Large intestine (tissue), 3 donors: ENCODE measurements at regions not wholly inside any gene's neighbourhood (a gene's known extent, or its start where the extent isn't known, plus 50 kb on each side); places are given as distances from the start of the nearest gene placed in this dataset.

Experiments
- DNase-seq, 2 donors: peaks; one replicate each; pipeline versions ENCODE4 v3.0.0 to v3.0.0-alpha.2; 2013
- H3K27ac ChIP-seq: one replicate; pipeline ENCODE4 v1.5.1; 2013; ENCODE audit warnings: low read length
- H3K27me3 ChIP-seq: 2 replicates; pipeline ENCODE4 v1.6.1; 2013; ENCODE audit warnings: low read length; ENCODE audit not compliant: control insufficient read depth, insufficient read depth
- H3K36me3 ChIP-seq: 2 replicates; pipeline ENCODE4 v1.6.1; 2013; ENCODE audit warnings: low read length; ENCODE audit not compliant: control insufficient read depth, insufficient read depth
- H3K4me1 ChIP-seq: one replicate; pipeline ENCODE4 v1.6.1; 2013; ENCODE audit warnings: low read length; ENCODE audit not compliant: control insufficient read depth, insufficient read depth
- H3K4me3 ChIP-seq: one replicate; pipeline ENCODE4 v1.5.1; 2013; ENCODE audit warnings: low read length
- H3K9me3 ChIP-seq: one replicate; pipeline ENCODE4 v1.6.1; 2013; ENCODE audit warnings: mild to moderate bottlenecking, low read depth, low read length, moderate library complexity; ENCODE audit not compliant: control insufficient read depth
- WGBS: methylation state at CpG from one replicate; pipeline ENCODE4 v1.1.5; 2013; ENCODE audit warnings: low lambda C conversion rate; ENCODE audit not compliant: insufficient coverage; 5-methylcytosine and 5-hydroxymethylcytosine counted together

DNA sequence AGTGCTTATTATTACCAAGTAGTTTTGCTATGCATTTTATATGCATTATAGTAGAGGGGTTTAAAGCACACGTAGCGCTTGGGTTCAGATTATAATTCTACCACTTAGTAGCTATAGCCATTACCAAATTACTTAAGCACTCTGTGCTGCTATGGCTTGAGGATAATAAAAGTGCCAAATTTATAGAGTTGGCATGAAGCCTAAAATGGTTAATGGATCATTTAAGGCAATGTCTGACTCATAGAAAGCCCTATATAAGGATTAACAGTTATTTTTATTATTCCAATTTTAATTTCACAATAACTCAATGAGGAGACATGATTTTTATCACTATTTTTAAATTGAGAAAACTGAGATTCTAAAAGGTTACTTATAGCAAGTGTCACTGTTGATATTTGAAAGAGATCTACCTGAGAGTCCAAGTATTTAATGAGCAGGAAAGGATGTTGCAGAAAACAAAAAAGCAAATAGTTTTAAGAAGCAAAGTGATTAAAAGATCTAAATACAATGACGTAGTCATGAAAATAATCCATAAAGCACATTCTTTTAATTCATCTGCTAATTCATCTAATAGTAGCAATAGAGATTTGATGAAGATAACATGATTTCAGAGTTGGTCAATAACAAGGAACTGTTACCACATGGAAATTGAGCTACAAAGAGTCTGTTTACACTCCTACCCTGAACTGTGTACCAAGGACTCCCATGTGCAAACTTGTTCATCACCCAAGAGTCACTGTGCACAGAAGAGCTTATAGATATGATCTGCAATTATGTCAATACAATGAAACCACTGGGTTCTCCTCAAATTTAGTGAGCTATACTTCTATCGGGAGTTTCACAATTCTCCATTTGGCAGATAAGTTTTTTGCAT, 78.8 kb upstream of the DTNA start:
- no peaks in the 10 kb centered on the region for H3K9me3 ChIP-seq
- H3K4me1 ChIP-seq = no peaks in the 10 kb centered on the region
- no peaks in the 10 kb centered on the region for H3K27me3 ChIP-seq
- H3K27ac ChIP-seq = no peak overlapping the region
- 78% methylated on average over 1 of the region's 4 CpGs for WGBS
- no peak overlapping the region for H3K4me3 ChIP-seq
- H3K36me3 ChIP-seq = no peaks in the 10 kb centered on the region
- no peak for DNase-seq

GRCh38 chr18:34632321-34632720, 77.8 kb upstream of the DTNA start:
- WGBS = no CpG with 5 or more reads among the region's 3 CpGs
- Histone ChIP-seq H3K4me3 (no peak overlapping the region), H3K36me3 (no peaks in the 10 kb centered on the region), H3K27ac (no peak overlapping the region), H3K27me3 (no peaks in the 10 kb centered on the region), H3K4me1 (no peaks in the 10 kb centered on the region), H3K9me3 (no peaks in the 10 kb centered on the region)
- DNase-seq = no peak

GRCh38 chr18:34633368-34633767, 76.7 kb upstream of the DTNA start:
- no peak for DNase-seq
- H3K27ac ChIP-seq = no peak overlapping the region
- WGBS = no CpG with 5 or more reads among the region's 1 CpG
- H3K4me3 ChIP-seq = no peak overlapping the region
- no peaks in the 10 kb centered on the region for H3K27me3 ChIP-seq
- H3K4me1 ChIP-seq = no peaks in the 10 kb centered on the region
- H3K9me3 ChIP-seq = no peaks in the 10 kb centered on the region
- no peaks in the 10 kb centered on the region for H3K36me3 ChIP-seq

- H3K4me3 ChIP-seq = no peak overlapping the region
- H3K27me3 ChIP-seq = no peaks in the 10 kb centered on the region
- DNase-seq = no peak
- H3K27ac ChIP-seq = no peak overlapping the region
- no peaks in the 10 kb centered on the region for H3K36me3 ChIP-seq
- no peaks in the 10 kb centered on the region for H3K4me1 ChIP-seq
- whole genome bisulfite sequencing = no CpG with 5 or more reads among the region's 3 CpGs
- no peaks in the 10 kb centered on the region for H3K9me3 ChIP-seq
Observed at GRCh38 chr18:34637094-34637801, 72.8 kb upstream of the DTNA start.

- H3K36me3 ChIP-seq = no peaks in the 10 kb centered on the region
- no peak for DNase-seq
- no peaks in the 10 kb centered on the region for H3K4me1 ChIP-seq
- no peaks in the 10 kb centered on the region for H3K27me3 ChIP-seq
- no peak overlapping the region for H3K4me3 ChIP-seq
- H3K9me3 ChIP-seq = no peaks in the 10 kb centered on the region
- H3K27ac ChIP-seq = no peak overlapping the region
- WGBS = no CpG with 5 or more reads among the region's 1 CpG
Observed at GRCh38 chr18:34639687-34640086, 70.4 kb upstream of the DTNA start.

- H3K27me3 ChIP-seq = no peaks in the 10 kb centered on the region
- DNase-seq = no peak
- H3K27ac ChIP-seq = no peak overlapping the region
- H3K4me3 ChIP-seq = no peak overlapping the region
- WGBS = 100% methylated on average over 1 of the region's 1 CpG
- no peaks in the 10 kb centered on the region for H3K36me3 ChIP-seq
- H3K9me3 ChIP-seq = no peaks in the 10 kb centered on the region
- no peaks in the 10 kb centered on the region for H3K4me1 ChIP-seq
Observed at GRCh38 chr18:34640276-34640675, 69.8 kb upstream of the DTNA start.

GRCh38 chr18:34643989-34644388, 66.1 kb upstream of the DTNA start:
- Histone ChIP-seq H3K9me3 (no peaks in the 10 kb centered on the region), H3K4me1 (no peaks in the 10 kb centered on the region), H3K27ac (no peak overlapping the region), H3K4me3 (no peak overlapping the region), H3K36me3 (no peaks in the 10 kb centered on the region), H3K27me3 (no peaks in the 10 kb centered on the region)
- no peak for DNase-seq
- no CpG with 5 or more reads among the region's 2 CpGs for WGBS

DNA sequence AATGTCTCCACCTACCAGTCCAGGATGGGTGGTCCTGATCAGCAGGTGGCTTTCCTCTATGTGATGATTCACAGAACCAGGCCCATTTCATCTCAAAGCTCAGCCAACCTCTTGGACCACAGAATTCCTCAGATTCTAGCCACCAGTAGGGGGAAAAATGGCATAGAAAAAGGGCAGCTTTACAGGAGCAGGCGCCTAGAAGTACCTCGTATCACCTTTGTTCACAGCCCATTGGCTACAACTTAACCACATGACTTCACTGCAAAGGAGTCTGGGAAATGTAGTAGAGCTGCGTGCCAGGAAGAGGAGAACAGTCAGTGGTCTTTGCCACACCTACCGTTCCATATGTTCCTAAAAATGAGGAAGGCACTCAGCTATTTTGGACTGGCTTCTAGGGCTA, 62.8 kb upstream of the DTNA start:
- H3K27me3 ChIP-seq = no peaks in the 10 kb centered on the region
- H3K36me3 ChIP-seq = no peaks in the 10 kb centered on the region
- no peak overlapping the region for H3K27ac ChIP-seq
- H3K9me3 ChIP-seq = no peaks in the 10 kb centered on the region
- DNase-seq = no peak
- WGBS = no CpG with 5 or more reads among the region's 4 CpGs
- no peaks in the 10 kb centered on the region for H3K4me1 ChIP-seq
- H3K4me3 ChIP-seq = no peak overlapping the region

DNA sequence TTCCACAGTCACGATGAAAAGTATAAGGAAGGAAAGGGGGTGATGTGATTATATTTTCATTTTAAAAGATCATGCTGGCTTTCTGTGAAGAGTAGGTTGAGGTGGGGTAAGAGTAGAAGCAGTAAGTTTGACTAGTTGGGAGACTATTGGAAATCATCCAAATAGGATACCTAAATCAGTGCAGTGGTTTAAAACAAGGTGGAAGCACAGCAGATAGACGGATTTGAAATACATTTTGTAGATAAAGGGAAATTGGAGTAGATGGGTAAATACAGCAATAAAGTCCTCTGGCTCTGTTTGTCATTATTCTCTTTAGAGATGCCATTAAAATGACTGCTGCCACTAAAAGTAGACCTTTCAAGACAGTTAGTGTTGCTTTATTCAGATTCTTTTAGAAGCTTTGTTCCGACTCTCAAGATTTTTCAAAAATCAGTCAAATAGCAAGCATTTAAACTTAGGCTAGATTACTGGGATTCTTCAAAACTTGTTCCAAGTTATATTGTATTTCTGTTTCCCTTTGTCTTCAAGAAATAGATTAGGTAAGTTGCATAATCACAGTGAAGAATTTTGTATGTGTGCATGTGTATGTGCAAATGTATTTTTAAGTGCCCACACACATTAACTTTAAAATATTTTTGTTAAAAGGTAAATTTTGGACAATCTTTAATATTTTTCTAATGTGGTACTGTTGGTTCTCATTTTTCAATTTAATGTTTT, 61.7 kb upstream of the DTNA start:
- 20% methylated on average over 1 of the region's 3 CpGs for WGBS
- no peaks in the 10 kb centered on the region for H3K4me1 ChIP-seq
- H3K4me3 ChIP-seq = no peak overlapping the region
- no peaks in the 10 kb centered on the region for H3K9me3 ChIP-seq
- no peak for DNase-seq
- no peak overlapping the region for H3K27ac ChIP-seq
- H3K36me3 ChIP-seq = no peaks in the 10 kb centered on the region
- no peaks in the 10 kb centered on the region for H3K27me3 ChIP-seq

- Histone ChIP-seq H3K9me3 (no peaks in the 10 kb centered on the region), H3K27ac (no peak overlapping the region), H3K27me3 (no peaks in the 10 kb centered on the region), H3K4me3 (no peak overlapping the region), H3K36me3 (no peaks in the 10 kb centered on the region), H3K4me1 (no peaks in the 10 kb centered on the region)
- WGBS = 20% methylated on average over 3 of the region's 4 CpGs
- DNase-seq = no peak
Observed at GRCh38 chr18:34649080-34649479, 61.0 kb upstream of the DTNA start.
